Heart left ventricle (tissue), 13 donors: ENCODE measurements at regions not wholly inside any gene's neighbourhood (a gene's known extent, or its start where the extent isn't known, plus 50 kb on each side); places are given as distances from the start of the nearest gene placed in this dataset.

Experiments
- CTCF ChIP-seq, 12 donors: fragments of 200-600 bp; sonication (generic) in 4 of 12; IDR thresholded peaks; one replicate each; pipeline versions ENCODE4 v1.5.0 to v1.8.0; 2018 to 2022; ENCODE audit warnings: antibody characterized with exemption in 12 of 12, mild to moderate bottlenecking in 5 of 12
- POLR2A ChIP-seq, 2 donors: fragments of 450-650 bp; IDR thresholded peaks; one replicate each; pipeline ENCODE4 v1.6.1; 2017; ENCODE audit warnings: antibody characterized with exemption in 2 of 2, mild to moderate bottlenecking in 2 of 2, moderate library complexity in 2 of 2
- donor health status: ischemic (EF 13 %, LVEDD 7.1; RV severe dilation, severe dysfunction).
- donor health status: DM: no; HTN: yes; CAD: no.
- donor health status: DM: no; HTN: no; CAD: no.
- donor health status: ischemic (EF 25% LVEDD 6.9; RV normal size, moderate dysfunction).
- donor health status: ischemic (EF 25% LVEDD 5.7; RV mildly dilated, moderate dysfunction).
- donor health status: ischemic (EF 35%, LVEDD 5.7; RV mildly dilated, moderate dysfunction).
- donor health status: nonischemic (EF 11% LVEDD 7.7; RV severe dilation, severe dysfunction).
- donor health status: DM: yes; HTN: yes; CAD: no.
- donor health status: PGD.
- donor health status: ischemic (EF 29% LVEDD 5.4; RV normal size, mild dysfunction).
- donor health status: nonischemic (EF 23%, LVEDD 6.1; RV moderate dilation, normal function).

GRCh38 chr13:86080340-86080995 is 281.2 kb upstream of the SLITRK6 start:
- TF ChIP-seq CTCF (IDR thresholded peaks at IDR 0.05) = no peak
- no peak for TF ChIP-seq POLR2A (IDR thresholded peaks at IDR 0.05)
